Esophagus mucosa (tissue), 1 donor: ENCODE measurements at regions not wholly inside any gene's neighbourhood (a gene's known extent, or its start where the extent isn't known, plus 50 kb on each side); places are given as distances from the start of the nearest gene placed in this dataset.

ENCODE experiments used
- ATAC-seq: fragments of 200-7000 bp; cut with Tn5 transposase; one replicate; pipeline ENCODE4 v1.9.1; 2020
- donor health status: DM: yes; HTN: yes; CAD: no.

DNA sequence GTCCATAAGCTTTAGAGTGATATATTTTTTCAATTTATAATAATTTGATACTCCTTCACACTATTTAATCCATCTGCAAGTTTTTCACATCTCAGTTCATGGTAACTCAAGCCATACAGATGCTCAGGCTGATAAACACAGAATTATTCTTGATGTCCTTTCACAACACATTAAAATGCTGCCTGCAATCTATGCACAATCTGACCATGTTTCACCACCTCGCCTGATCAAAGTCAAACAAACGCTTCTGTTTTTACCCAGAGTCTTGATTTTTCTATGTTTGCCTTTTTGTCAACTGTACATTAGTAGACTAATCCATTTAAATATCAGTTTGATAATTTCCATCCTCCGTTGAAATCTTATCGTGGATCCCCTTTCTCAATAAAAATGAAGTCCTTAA lies 833.8 kb upstream of the KCND2 start:
- ATAC-seq: no peak

- ATAC-seq: no peak
These were observed 820.6 kb upstream of the KCND2 start for GRCh38 chr7:119452401-119452800.

DNA sequence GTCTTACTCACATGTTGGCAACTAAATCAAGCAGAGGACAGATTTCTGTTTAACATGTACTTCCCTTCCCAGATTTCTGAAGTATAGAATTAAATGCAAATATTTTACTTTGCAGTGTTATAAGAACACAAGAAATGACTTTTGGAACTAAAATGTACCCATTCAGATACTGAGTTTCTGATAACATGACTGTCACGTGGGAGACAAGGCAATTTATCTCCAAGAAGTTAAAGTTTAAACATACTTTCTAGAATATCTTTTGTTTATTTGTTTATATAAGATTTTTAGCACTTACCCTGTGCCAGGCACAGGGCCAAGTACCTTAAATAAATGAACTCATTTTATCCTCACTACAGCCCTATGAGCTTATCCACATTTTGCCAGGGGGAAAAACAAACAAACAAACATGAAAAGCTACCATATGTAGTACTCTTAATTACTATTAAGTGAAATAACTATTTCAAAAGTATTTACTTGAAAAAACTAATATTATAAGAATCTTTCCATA lies 807.1 kb upstream of the KCND2 start:
- ATAC-seq: no peak

DNA sequence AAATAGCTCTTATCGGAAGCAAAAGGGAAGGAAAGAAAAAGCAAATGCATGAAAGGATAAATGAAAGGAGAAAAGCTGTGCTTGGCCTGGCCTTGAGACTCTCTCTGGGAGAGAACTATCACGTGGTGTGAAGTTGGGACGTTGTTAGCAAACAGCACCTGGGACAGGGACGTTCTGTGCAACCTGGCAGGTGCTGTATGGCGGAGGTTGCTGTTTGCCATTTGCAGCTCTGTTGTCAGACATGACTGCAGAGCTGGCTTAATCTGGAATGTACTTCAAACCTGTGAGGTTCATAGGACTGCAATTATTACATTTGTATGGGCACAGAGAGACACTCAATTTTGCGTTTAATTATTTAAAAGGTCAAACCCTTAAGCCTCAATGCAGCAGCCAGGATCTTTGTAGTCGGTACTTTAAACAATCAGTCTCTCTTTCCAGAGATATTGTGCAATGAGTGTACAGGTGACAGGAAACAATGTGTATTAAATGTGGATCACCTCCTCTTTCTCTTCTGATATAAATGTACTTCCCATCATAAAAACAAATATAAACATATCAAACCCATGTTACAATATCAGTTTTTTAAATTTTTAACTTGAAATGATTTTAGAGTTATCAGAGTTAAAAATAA lies 800.5 kb upstream of the KCND2 start:
- no peak for ATAC-seq

GRCh38 chr7:119482209-119482608 lies 790.8 kb upstream of the KCND2 start:
- no peak for ATAC-seq

GRCh38 chr7:119482671-119483070 lies 790.3 kb upstream of the KCND2 start:
- no peak for ATAC-seq

DNA sequence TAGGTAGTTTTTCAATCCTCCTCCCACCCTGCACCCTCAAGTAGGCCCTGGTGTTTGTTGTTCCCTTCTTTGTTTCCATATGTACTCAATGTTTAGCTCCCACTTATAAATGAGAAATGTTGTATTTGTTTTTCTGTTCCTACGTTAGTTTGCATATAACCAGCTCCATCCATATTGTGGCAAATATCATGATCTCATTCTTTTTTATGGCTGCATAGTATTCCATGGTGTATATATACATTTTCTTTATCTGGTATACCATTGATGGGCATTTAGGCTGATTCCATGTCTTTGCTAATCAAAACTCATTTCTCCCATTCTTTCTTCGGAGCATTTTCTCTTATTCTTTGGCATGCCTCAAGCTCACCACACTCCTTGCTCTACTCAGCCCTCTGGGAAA lies 789.6 kb upstream of the KCND2 start:
- ATAC-seq: no peak

DNA sequence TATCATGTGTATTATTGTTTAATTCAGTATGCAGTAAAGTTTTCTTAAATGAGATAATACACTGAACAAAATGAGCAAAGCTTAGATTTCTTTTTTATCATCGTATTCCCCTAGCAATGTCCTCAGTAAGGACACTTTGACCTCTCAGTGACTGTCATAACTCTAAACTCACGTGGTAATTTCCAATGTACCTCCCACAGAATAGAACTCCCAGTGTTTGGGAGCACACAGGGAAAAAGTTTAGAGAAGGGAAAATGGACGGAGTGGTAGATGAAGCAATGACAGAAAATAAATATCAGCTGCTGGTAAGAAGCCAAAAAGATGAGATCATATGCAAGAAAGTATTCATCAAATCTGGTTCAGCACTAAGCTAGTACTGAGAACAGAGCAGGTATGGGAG lies 758.6 kb upstream of the KCND2 start:
- no peak for ATAC-seq

- ATAC-seq: no peak
These were observed 757.8 kb upstream of the KCND2 start for GRCh38 chr7:119515214-119515613.

DNA sequence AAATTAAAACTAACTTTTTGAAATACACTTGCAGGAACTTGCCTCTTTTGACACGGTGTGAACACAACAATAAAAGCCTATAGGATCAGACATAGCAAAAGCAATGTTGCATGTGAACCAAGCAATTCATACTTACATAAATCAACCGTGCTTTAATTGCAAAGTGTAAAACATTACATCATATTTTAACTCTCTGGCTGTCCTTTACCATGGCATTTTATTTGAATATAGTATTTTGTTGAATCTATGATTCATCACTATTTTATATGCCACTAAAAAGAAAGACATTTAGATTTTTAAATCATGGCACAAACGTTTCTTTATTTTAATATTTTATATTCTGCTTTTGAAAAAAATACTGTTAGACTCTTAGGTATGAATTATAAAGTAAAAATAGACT lies 757.0 kb upstream of the KCND2 start:
- no peak for ATAC-seq

DNA sequence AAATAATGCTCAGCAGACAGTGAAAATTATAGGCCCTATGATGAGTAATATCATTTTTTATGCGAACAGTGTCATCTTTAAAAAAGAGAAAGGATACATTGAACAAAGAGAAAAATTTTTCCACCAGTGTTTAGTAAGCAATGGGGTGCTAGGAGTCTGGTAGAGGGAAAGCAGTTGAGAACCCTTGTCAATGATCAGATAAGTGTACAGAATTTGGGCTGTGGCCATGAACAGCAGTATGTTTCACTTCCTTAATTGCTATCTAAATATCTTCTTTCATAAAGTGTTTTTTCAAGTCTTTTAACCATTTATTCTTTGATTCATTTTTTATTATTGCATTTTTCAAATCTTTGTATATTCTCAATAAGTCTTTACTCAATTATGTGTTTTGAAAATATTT lies 750.7 kb upstream of the KCND2 start:
- no peak for ATAC-seq

GRCh38 chr7:119522698-119523097 lies 750.3 kb upstream of the KCND2 start:
- no peak for ATAC-seq

DNA sequence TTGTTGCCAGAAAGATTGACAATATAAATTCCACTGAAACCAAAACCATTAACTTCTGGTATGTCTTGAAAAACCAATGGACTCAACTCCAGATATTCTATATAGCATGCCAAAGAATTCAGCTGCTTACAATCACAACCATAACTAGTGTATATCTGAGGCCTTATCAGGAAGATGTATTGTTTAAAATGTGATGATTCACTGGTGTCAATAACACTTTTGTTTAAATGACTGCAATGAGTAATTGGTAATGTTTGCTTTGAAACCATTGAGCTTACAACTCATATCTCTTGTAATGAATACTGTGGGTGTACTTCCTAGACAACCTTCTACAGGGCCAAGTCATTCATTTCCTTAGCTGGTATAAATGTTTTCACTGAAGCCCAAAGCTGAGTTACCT lies 727.9 kb upstream of the KCND2 start:
- ATAC-seq: no peak

DNA sequence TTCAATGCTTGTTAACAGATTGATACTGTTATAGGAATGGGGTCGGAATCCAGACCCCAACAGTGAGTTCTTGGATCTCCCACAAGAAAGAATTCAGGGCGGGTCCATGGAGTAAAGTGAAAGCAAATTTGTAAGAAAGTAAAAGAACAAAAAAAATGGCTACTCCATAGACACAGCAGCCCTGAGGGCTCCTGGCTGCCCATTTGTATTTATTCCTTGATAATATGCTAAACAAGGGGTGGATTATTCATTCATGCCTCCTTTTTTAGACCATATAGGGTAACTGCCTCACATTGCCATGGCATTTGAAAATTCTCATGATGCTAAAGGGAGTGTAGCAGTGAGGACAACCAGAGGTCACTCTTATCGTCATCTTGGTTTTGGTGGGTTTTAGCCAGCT lies 717.2 kb upstream of the KCND2 start:
- no peak for ATAC-seq

GRCh38 chr7:119556436-119556835 lies 716.5 kb upstream of the KCND2 start:
- ATAC-seq: no peak

GRCh38 chr7:119561751-119562150 lies 711.2 kb upstream of the KCND2 start:
- no peak for ATAC-seq

GRCh38 chr7:119562839-119563238 lies 710.1 kb upstream of the KCND2 start:
- ATAC-seq: no peak

GRCh38 chr7:119571666-119572065 lies 701.3 kb upstream of the KCND2 start:
- no peak for ATAC-seq

DNA sequence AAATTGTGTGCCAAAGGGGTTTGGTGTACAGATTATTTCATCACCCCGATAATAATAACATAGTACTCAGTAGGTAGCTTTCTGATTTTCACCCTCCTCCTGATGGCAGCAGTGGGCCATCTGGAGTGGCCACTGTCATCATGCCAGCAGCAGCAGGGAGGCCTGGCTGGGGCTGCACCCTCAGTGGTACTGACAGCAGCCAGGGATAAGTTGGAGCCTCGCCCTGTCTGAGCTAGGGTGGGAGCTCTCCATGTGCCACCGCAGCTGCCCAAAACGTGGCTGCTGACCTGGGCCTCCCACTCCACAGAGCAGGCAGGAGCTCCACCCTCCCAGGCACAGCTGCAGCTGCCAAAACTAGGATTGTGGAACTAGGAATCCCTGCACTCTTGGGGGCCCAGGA lies 700.8 kb upstream of the KCND2 start:
- no peak for ATAC-seq

DNA sequence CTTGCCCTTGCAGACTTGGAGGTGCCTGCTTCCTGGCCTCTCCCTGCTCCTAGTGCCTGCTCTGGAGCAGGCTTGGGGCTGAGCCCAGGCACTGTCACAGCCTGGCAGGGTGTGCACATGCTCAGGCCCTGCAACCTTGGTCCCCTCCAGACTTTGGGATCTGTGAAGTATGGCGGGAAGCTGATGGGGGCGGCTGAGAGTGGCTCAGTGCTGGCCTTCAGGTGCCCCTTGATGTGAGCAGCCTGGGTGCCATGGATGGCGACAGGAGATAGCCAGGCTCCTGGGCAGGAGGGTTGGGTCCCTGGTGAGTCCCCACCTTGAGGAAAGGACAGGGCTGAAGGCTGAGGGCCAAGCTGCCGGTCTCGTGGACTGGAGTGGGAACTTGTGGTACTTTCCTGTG lies 700.4 kb upstream of the KCND2 start:
- no peak for ATAC-seq

- ATAC-seq: no peak
These were observed 694.9 kb upstream of the KCND2 start for GRCh38 chr7:119578116-119578515.

DNA sequence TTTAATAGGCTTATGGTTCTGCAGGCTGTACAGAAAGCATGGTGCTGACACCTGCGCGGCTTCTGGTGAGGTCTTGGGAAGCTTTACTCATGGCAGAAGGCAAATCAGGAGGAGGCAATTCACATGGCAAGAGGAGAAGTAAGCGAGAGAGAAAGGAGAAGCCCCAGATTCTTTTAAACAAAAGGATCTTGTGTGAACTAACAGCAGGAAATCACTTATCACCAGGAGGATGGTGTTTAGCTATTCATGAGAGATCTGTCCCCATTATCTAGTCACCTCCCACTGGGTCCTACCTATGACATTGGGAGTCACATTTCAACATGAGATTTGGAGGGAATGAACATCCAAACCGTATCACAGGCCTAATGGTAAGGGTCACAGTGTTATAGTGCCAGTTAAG lies 678.0 kb upstream of the KCND2 start:
- no peak for ATAC-seq

- ATAC-seq: no peak
These were observed 676.3 kb upstream of the KCND2 start for GRCh38 chr7:119596651-119597050.

- ATAC-seq: no peak
These were observed 666.7 kb upstream of the KCND2 start for GRCh38 chr7:119606297-119606696.

DNA sequence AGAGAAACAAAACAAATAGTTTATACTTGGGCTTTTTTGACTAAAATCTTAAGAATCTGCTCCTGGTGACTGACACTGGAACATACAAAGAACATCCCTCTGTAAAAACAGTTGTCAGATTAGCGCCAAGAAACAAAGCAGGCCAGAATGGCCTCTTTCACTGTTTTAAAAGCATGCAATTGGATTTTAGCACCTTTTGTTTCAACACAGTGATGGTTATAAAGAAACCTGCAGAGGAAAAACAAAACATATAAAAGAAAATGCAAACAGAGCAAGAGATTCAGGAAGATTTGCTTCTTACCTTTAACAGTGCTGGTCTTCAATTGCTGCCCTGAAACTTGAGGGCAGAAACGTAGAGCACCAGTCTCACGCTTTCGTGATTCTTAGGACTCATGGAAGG lies 652.2 kb upstream of the KCND2 start:
- ATAC-seq: no peak
